ENCODE measurements at regions not wholly inside any gene's neighbourhood (a gene's known extent, or its start where the extent isn't known, plus 50 kb on each side); places are given as distances from the start of the nearest gene placed in this dataset.

DNA sequence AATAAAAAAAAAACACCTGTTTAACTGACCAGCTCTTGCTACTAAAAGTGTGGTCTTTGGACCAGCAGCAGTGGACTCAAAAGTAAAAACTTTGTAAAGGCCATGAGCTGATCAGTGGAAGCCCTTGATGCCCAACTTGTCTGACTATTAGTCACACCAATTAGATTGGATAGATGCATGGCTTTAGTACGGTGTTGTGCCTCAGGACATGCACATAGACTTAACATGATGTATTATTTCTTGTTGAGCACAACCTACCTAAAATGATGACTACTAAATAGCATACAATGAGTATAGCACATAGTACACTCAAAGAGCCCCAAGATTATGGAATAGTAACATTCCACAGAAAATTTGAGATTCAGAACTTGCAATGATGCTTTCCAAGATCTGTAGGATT is 95.1 kb upstream of the FIBIN start:
- ChIA-PET CTCF (ENCODE audit: low intra/inter-chr PET ratio) (no interaction called here), POLR2A (no interaction called here)
- H3K9me3 ChIP-seq (replicated peaks; ENCODE audit: control insufficient read depth, insufficient read depth, low read depth, low read length): no peaks in the 10 kb centered on the region
- DNase-seq (ENCODE audit: extremely low read depth in 1 of 4, low spot score in 3 of 4): no peak
- ATAC-seq: no peak
- no peak for FAIRE-seq
- BruUV-seq (replicated peaks): no TSS peak
- no peaks in the 10 kb centered on the region for H3K36me3 ChIP-seq (ENCODE audit: control insufficient read depth, insufficient read depth, low read length)
- H3K9ac ChIP-seq (ENCODE audit: insufficient read depth in 1 of 2, low read depth in 2 of 2, low read length in 2 of 2): no peak overlapping the region
- H2AFZ ChIP-seq (ENCODE audit: low read depth, low read length): no peak overlapping the region
- H3K4me1 ChIP-seq (replicated peaks in 1 of 2; ENCODE audit: control insufficient read depth in 2 of 2, insufficient read depth in 2 of 2, low read length in 2 of 2): no peaks in the 10 kb centered on the region
- H4K20me1 ChIP-seq (replicated peaks; ENCODE audit: control insufficient read depth, insufficient read depth, low read length): no peaks in the 10 kb centered on the region
- H3K4me2 ChIP-seq (ENCODE audit: insufficient read depth, low read length): no peak overlapping the region
- no peaks in the 10 kb centered on the region for H3K27me3 ChIP-seq (ENCODE audit: control insufficient read depth in 2 of 2, insufficient read depth in 2 of 2, low read length in 2 of 2)
- no peak overlapping the region for H3K27ac ChIP-seq (ENCODE audit: extremely low read depth, low read depth, low read length)
- intact Hi-C loops (cut with micrococcal nuclease): no loop called here
- in situ Hi-C loops (cut with MboI): no loop called here
- 0% methylated on average over 1 of the region's 1 CpG for WGBS (ENCODE audit: insufficient coverage, low coverage, missing lambda C conversion rate)
- H3K4me3 ChIP-seq: no peak overlapping the region
- H3K79me2 ChIP-seq (ENCODE audit: control insufficient read depth, insufficient read depth, low read length): no peaks in the 10 kb centered on the region
- no peaks in the 10 kb centered on the region for H3K9me1 ChIP-seq (ENCODE audit: control insufficient read depth, insufficient read depth, low read length)
- TF ChIP-seq, protein P1, sequence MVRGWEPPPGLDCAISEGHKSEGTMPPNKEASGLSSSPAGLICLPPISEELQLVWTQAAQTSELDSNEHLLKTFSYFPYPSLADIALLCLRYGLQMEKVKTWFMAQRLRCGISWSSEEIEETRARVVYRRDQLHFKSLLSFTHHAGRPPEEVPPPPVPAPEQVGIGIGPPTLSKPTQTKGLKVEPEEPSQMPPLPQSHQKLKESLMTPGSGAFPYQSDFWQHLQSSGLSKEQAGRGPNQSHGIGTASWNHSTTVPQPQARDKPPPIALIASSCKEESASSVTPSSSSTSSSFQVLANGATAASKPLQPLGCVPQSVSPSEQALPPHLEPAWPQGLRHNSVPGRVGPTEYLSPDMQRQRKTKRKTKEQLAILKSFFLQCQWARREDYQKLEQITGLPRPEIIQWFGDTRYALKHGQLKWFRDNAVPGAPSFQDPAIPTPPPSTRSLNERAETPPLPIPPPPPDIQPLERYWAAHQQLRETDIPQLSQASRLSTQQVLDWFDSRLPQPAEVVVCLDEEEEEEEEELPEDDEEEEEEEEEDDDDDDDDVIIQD (CRISPR knock-in tag; IDR thresholded peaks at IDR 0.05): no peak
- TF ChIP-seq, protein P2, sequence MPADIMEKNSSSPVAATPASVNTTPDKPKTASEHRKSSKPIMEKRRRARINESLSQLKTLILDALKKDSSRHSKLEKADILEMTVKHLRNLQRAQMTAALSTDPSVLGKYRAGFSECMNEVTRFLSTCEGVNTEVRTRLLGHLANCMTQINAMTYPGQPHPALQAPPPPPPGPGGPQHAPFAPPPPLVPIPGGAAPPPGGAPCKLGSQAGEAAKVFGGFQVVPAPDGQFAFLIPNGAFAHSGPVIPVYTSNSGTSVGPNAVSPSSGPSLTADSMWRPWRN (IDR thresholded peaks at IDR 0.05; ENCODE audit: low read depth): no peak
- TF ChIP-seq E2F1 (CRISPR knock-in tag; IDR thresholded peaks at IDR 0.05) (no peak), ZNF263 (CRISPR knock-in tag; IDR thresholded peaks at IDR 0.05; ENCODE audit: borderline replicate concordance) (no peak), GATA2 (CRISPR knock-in tag; IDR thresholded peaks at IDR 0.05) (no peak), TBP (optimal IDR thresholded peaks at IDR 0.05; ENCODE audit: low read depth, low read length) (no peak), KLF13 (tag; IDR thresholded peaks at IDR 0.05; ENCODE audit: borderline replicate concordance, low read depth) (no peak), NR2C1 (IDR thresholded peaks at IDR 0.05) (no peak), NR2C1 (tag; IDR thresholded peaks at IDR 0.05) (no peak), NELFE (IDR thresholded peaks at IDR 0.05; ENCODE audit: insufficient read depth, insufficient read length) (no peak), ZNF449 (CRISPR knock-in tag; IDR thresholded peaks at IDR 0.05) (no peak), PHF20 (IDR thresholded peaks at IDR 0.05; ENCODE audit: partially characterized antibody) (no peak), TBL1XR1 (IDR thresholded peaks at IDR 0.05; ENCODE audit: low read length in 2 of 2) (no peak), FOXK2 (conservative IDR thresholded peaks at IDR 0.05 in 1 of 2, IDR thresholded peaks at IDR 0.05 in 1 of 2; ENCODE audit: low read depth in 2 of 2) (no peak)
- TF ChIP-seq, protein P3, sequence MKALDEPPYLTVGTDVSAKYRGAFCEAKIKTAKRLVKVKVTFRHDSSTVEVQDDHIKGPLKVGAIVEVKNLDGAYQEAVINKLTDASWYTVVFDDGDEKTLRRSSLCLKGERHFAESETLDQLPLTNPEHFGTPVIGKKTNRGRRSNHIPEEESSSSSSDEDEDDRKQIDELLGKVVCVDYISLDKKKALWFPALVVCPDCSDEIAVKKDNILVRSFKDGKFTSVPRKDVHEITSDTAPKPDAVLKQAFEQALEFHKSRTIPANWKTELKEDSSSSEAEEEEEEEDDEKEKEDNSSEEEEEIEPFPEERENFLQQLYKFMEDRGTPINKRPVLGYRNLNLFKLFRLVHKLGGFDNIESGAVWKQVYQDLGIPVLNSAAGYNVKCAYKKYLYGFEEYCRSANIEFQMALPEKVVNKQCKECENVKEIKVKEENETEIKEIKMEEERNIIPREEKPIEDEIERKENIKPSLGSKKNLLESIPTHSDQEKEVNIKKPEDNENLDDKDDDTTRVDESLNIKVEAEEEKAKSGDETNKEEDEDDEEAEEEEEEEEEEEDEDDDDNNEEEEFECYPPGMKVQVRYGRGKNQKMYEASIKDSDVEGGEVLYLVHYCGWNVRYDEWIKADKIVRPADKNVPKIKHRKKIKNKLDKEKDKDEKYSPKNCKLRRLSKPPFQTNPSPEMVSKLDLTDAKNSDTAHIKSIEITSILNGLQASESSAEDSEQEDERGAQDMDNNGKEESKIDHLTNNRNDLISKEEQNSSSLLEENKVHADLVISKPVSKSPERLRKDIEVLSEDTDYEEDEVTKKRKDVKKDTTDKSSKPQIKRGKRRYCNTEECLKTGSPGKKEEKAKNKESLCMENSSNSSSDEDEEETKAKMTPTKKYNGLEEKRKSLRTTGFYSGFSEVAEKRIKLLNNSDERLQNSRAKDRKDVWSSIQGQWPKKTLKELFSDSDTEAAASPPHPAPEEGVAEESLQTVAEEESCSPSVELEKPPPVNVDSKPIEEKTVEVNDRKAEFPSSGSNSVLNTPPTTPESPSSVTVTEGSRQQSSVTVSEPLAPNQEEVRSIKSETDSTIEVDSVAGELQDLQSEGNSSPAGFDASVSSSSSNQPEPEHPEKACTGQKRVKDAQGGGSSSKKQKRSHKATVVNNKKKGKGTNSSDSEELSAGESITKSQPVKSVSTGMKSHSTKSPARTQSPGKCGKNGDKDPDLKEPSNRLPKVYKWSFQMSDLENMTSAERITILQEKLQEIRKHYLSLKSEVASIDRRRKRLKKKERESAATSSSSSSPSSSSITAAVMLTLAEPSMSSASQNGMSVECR (CRISPR knock-in tag; IDR thresholded peaks at IDR 0.05): no peak

All from K562 (cell line).